HL-60 (cell line): ENCODE measurements at regions not wholly inside any gene's neighbourhood (a gene's known extent, or its start where the extent isn't known, plus 50 kb on each side); places are given as distances from the start of the nearest gene placed in this dataset.

Experiments
- GABPA ChIP-seq: IDR thresholded peaks from 2 replicates; pipeline ENCODE4 v1.6.1; 2012; ENCODE audit warnings: low read depth
- POLR2AphosphoS5 ChIP-seq: IDR thresholded peaks from 2 replicates; pipeline ENCODE4 v1.6.1; 2012; ENCODE audit warnings: low read depth
- SPI1 ChIP-seq: IDR thresholded peaks from 2 replicates; pipeline ENCODE4 v1.6.1; 2012; ENCODE audit warnings: low read depth, mild to moderate bottlenecking, borderline replicate concordance
- TF ChIP-seq, protein P1 (sequence below): IDR thresholded peaks from one replicate; pipeline ENCODE4 v1.5.1; 2011; ENCODE audit warnings: low read length, control low read depth, inconsistent platforms; ENCODE audit not compliant: insufficient read depth

DNA sequence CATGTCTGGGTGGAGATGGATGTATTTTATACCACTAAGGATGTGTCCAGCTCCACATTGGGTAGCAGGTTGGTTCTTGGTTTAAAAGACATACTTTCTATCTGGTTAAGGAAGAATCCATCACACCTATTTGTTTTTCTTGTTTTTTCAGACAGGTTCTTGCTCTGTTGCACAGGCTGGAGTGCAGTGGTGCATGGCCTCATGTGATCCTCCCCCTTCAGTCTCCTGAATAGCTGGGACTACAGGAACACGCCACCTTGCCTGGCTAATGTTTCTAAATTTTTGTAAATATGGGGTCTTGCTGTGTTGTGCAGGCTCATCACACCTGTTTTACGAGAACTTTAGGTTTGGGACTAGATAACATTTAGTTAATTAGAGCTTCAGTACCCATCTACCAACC lies 80.2 kb upstream of the PRNP start:
- TF ChIP-seq, protein P1, sequence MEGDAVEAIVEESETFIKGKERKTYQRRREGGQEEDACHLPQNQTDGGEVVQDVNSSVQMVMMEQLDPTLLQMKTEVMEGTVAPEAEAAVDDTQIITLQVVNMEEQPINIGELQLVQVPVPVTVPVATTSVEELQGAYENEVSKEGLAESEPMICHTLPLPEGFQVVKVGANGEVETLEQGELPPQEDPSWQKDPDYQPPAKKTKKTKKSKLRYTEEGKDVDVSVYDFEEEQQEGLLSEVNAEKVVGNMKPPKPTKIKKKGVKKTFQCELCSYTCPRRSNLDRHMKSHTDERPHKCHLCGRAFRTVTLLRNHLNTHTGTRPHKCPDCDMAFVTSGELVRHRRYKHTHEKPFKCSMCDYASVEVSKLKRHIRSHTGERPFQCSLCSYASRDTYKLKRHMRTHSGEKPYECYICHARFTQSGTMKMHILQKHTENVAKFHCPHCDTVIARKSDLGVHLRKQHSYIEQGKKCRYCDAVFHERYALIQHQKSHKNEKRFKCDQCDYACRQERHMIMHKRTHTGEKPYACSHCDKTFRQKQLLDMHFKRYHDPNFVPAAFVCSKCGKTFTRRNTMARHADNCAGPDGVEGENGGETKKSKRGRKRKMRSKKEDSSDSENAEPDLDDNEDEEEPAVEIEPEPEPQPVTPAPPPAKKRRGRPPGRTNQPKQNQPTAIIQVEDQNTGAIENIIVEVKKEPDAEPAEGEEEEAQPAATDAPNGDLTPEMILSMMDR: no peak
- no peak for TF ChIP-seq SPI1
- TF ChIP-seq POLR2AphosphoS5: no peak
- no peak for TF ChIP-seq GABPA
